IMR-90 (cell line): ENCODE measurements at regions not wholly inside any gene's neighbourhood (a gene's known extent, or its start where the extent isn't known, plus 50 kb on each side); places are given as distances from the start of the nearest gene placed in this dataset.

Source experiments
- ATAC-seq: fragments of 200-7000 bp; cut with Tn5 transposase; 2 replicates; pipeline ENCODE4 v1.9.1; 2020; ENCODE audit warnings: low read depth, mild to moderate bottlenecking, moderate library complexity
- BruUV-seq: library from RNA; stranded (reverse); fragments of 400-500 nt; replicated peaks from 2 replicates; lab custom pipeline; 2021; lab: Mats Ljungman, UMichigan
- CTCF ChIA-PET: fragments of 300-600 bp; formaldehyde crosslinking; extraction: SDS; loops from one replicate; lab custom pipeline; 2021; ENCODE audit warnings: antibody characterized with exemption; lab: Yijun Ruan, JAX
- POLR2A ChIA-PET: fragments of 300-600 bp; sonication (Branson Sonifier 250); formaldehyde crosslinking; loops from one replicate; lab custom pipeline; 2022; ENCODE audit warnings: antibody characterized with exemption; ENCODE audit not compliant: unreplicated experiment; lab: Charles Lee
- DNase-seq: peaks from one replicate; pipeline ENCODE4 v3.0.0; 2013
- H2AFZ ChIP-seq: replicated peaks from 2 replicates; pipeline ENCODE3; 2013; ENCODE audit warnings: low read length, mild to moderate bottlenecking; ENCODE audit not compliant: poor library complexity
- H2AK5ac ChIP-seq: 2 replicates; pipeline ENCODE4 v1.6.1; 2013; ENCODE audit warnings: low read depth, low read length, inconsistent platforms
- H2AK9ac ChIP-seq: replicated peaks from 2 replicates; pipeline ENCODE3; 2013; ENCODE audit warnings: mild to moderate bottlenecking, low read depth, low read length, moderate library complexity; ENCODE audit not compliant: poor library complexity
- H2BK120ac ChIP-seq: 2 replicates; pipeline ENCODE4 v1.6.1; 2013; ENCODE audit warnings: low read depth, low read length, inconsistent platforms
- H2BK15ac ChIP-seq: 3 replicates; pipeline ENCODE4 v1.6.1; 2013; ENCODE audit warnings: low read depth, low read length, inconsistent platforms
- H2BK20ac ChIP-seq: 2 replicates; pipeline ENCODE4 v1.6.1; 2013; ENCODE audit warnings: low read depth, mild to moderate bottlenecking, inconsistent platforms, low read length, moderate library complexity
- H2BK5ac ChIP-seq: 2 replicates; pipeline ENCODE4 v1.6.1; 2013; ENCODE audit warnings: mild to moderate bottlenecking, low read depth, low read length, inconsistent platforms; ENCODE audit not compliant: poor library complexity, severe bottlenecking
- H3K14ac ChIP-seq: replicated peaks from 2 replicates; pipeline ENCODE4 v1.6.1; 2013; ENCODE audit warnings: low read depth, low read length, inconsistent platforms
- H3K18ac ChIP-seq: 2 replicates; pipeline ENCODE4 v1.6.1; 2013; ENCODE audit warnings: low read depth, low read length, control low read depth
- H3K23ac ChIP-seq: 2 replicates; pipeline ENCODE4 v1.6.1; 2013; ENCODE audit warnings: low read depth, low read length, inconsistent platforms
- H3K27ac ChIP-seq: 2 replicates; pipeline ENCODE4 v1.5.1; 2013; ENCODE audit warnings: mild to moderate bottlenecking, control low read depth, low read length; ENCODE audit not compliant: insufficient read depth
- H3K27me3 ChIP-seq: 2 replicates; pipeline ENCODE4 v1.6.1; 2013; ENCODE audit warnings: low read length; ENCODE audit not compliant: control insufficient read depth, insufficient read depth
- H3K36me3 ChIP-seq: 2 replicates; pipeline ENCODE4 v1.6.1; 2013; ENCODE audit warnings: low read length, mixed read lengths; ENCODE audit not compliant: control insufficient read depth, insufficient read depth
- H3K4ac ChIP-seq: 2 replicates; pipeline ENCODE4 v1.6.1; 2013; ENCODE audit warnings: low read depth, low read length, inconsistent platforms
- H3K4me1 ChIP-seq: 2 replicates; pipeline ENCODE4 v1.6.1; 2013; ENCODE audit warnings: low read length, mixed read lengths; ENCODE audit not compliant: control insufficient read depth, insufficient read depth
- H3K4me2 ChIP-seq: 2 replicates; pipeline ENCODE4 v1.6.1; 2013; ENCODE audit warnings: low read depth, mild to moderate bottlenecking, control low read depth, low read length, moderate library complexity
- H3K4me3 ChIP-seq: 2 replicates; pipeline ENCODE4 v1.5.1; 2013; ENCODE audit warnings: low read depth, mild to moderate bottlenecking, control low read depth, low read length, moderate library complexity; ENCODE audit not compliant: insufficient read depth
- H3K56ac ChIP-seq: 2 replicates; pipeline ENCODE4 v1.6.1; 2013; ENCODE audit warnings: low read length, inconsistent platforms; ENCODE audit not compliant: insufficient read depth; ENCODE audit errors: extremely low read depth
- H3K79me1 ChIP-seq, 2 experiments: 2 replicates each; pipeline ENCODE4 v1.6.1; 2013; ENCODE audit warnings: low read length in 2 of 2, inconsistent platforms in 1 of 2, low read depth in 1 of 2
- H3K9ac ChIP-seq: 2 replicates; pipeline ENCODE4 v1.6.1; 2013; ENCODE audit warnings: low read depth, low read length, control low read depth
- H3K9me1 ChIP-seq: 2 replicates; pipeline ENCODE4 v1.6.1; 2013; ENCODE audit warnings: low read length, inconsistent platforms; ENCODE audit not compliant: insufficient read depth
- H3K9me3 ChIP-seq: 2 replicates; pipeline ENCODE4 v1.6.1; 2013; ENCODE audit warnings: low read length; ENCODE audit not compliant: control insufficient read depth, insufficient read depth
- H4K20me1 ChIP-seq: 2 replicates; pipeline ENCODE4 v1.6.1; 2013; ENCODE audit warnings: low read length, inconsistent platforms; ENCODE audit not compliant: insufficient read depth
- H4K5ac ChIP-seq: 2 replicates; pipeline ENCODE4 v1.6.1; 2013; ENCODE audit warnings: mild to moderate bottlenecking, low read depth, low read length, control low read depth
- H4K8ac ChIP-seq, 2 experiments: 2 replicates each; pipeline ENCODE4 v1.6.1; 2013; ENCODE audit warnings: low read depth in 2 of 2, low read length in 2 of 2, control low read depth in 1 of 2, inconsistent platforms in 1 of 2
- H4K91ac ChIP-seq: 2 replicates; pipeline ENCODE4 v1.6.1; 2013; ENCODE audit warnings: low read depth, low read length, inconsistent platforms; ENCODE audit not compliant: insufficient read depth
- BHLHE40 ChIP-seq: fragments of 150-350 bp; IDR thresholded peaks from 2 replicates; pipeline ENCODE4 v1.6.1; 2016; ENCODE audit warnings: mild to moderate bottlenecking, low read depth, low read length
- CTCF ChIP-seq: conservative IDR thresholded peaks from 2 replicates; pipeline ENCODE4 v1.5.1; 2012; ENCODE audit warnings: mild to moderate bottlenecking, low read depth, low read length, improper control_type of control experiment
- FOS ChIP-seq: fragments of 150-350 bp; IDR thresholded peaks from 2 replicates; pipeline ENCODE4 v1.6.1; 2016; ENCODE audit warnings: low read depth, low read length
- MAFK ChIP-seq: IDR thresholded peaks from 2 replicates; pipeline ENCODE4 v1.6.1; 2012; ENCODE audit warnings: low read depth, low read length, improper control_type of control experiment
- MAZ ChIP-seq: IDR thresholded peaks from 2 replicates; pipeline ENCODE4 v1.6.1; 2012; ENCODE audit warnings: low read depth, mild to moderate bottlenecking, low read length, improper control_type of control experiment, moderate library complexity, borderline replicate concordance
- MXI1 ChIP-seq: IDR thresholded peaks from 2 replicates; pipeline ENCODE4 v1.6.1; 2012; ENCODE audit warnings: low read depth, mild to moderate bottlenecking, low read length, moderate library complexity, borderline replicate concordance
- POLR2A ChIP-seq: IDR thresholded peaks from 2 replicates; pipeline ENCODE4 v1.6.1; 2012; ENCODE audit warnings: mild to moderate bottlenecking, low read depth, low read length
- RAD21 ChIP-seq: IDR thresholded peaks from 2 replicates; pipeline ENCODE4 v1.6.1; 2012; ENCODE audit warnings: low read length, improper control_type of control experiment
- RCOR1 ChIP-seq: IDR thresholded peaks from 2 replicates; pipeline ENCODE4 v1.6.1; 2012; ENCODE audit warnings: mild to moderate bottlenecking, low read length, improper control_type of control experiment; ENCODE audit not compliant: insufficient replicate concordance
- RFX5 ChIP-seq: IDR thresholded peaks from 2 replicates; pipeline ENCODE4 v1.8.0; 2012; ENCODE audit warnings: low read depth, mild to moderate bottlenecking, low read length, moderate library complexity
- USF2 ChIP-seq: fragments of 150-350 bp; IDR thresholded peaks from 2 replicates; pipeline ENCODE4 v1.6.1; 2017; ENCODE audit warnings: mild to moderate bottlenecking, antibody characterized with exemption, low read length, low read depth
- WGBS, 2 experiments: methylation state at CpG; one replicate each; pipeline versions ENCODE4 v1.1.5 to v1.1.7; 2013; ENCODE audit warnings: missing lambda C conversion rate in 2 of 2; ENCODE audit not compliant: insufficient read length in 1 of 2; ENCODE audit errors: extremely low coverage in 2 of 2; 5-methylcytosine and 5-hydroxymethylcytosine counted together
- dilution Hi-C: fragments of 300-500 bp; cut with HindIII; formaldehyde crosslinking; loops from one replicate; pipeline ENCODE4 v1.14.3; 2018; ENCODE audit warnings: low sequenced_read_pairs; ENCODE audit not compliant: unreplicated experiment
- in situ Hi-C: fragments of 300-500 bp; cut with MboI; formaldehyde crosslinking; loops from 3 replicates; pipeline ENCODE4 v1.14.3; 2019; ENCODE audit warnings: low sequenced_read_pairs, inconsistent platforms, mixed read lengths
- intact Hi-C: fragments of 100-400 bp; cut with micrococcal nuclease; formaldehyde crosslinking; loops from 2 replicates; pipeline ENCODE4 v1.10.0; 2022

GRCh38 chr11:134921938-134922337, 509.9 kb upstream of the B3GAT1 start:
- TF ChIP-seq MAZ (no peak), BHLHE40 (no peak), MXI1 (no peak), USF2 (no peak), RAD21 (no peak), RFX5 (no peak), POLR2A (no peak), FOS (no peak), RCOR1 (no peak), CTCF (no peak), MAFK (no peak)
- Histone ChIP-seq H2AFZ (no peak overlapping the region), H3K9me1 (no peaks in the 10 kb centered on the region), H3K27me3 (no peaks in the 10 kb centered on the region), H2BK5ac (no peak overlapping the region), H3K4me3 (no peak overlapping the region), H3K36me3 (no peaks in the 10 kb centered on the region), H2AK9ac (no peak overlapping the region), H3K18ac (no peak overlapping the region), H3K4ac (no peak overlapping the region), H3K9ac (no peak overlapping the region), H3K14ac (no peak overlapping the region), H3K4me2 (no peak overlapping the region), H3K9me3 (peaks cover 2% of the 10 kb centered on the region; the same call in 1 of the 2 replicates), H3K79me1 (no peaks in the 10 kb centered on the region), H3K4me1 (no peaks in the 10 kb centered on the region), H3K56ac (no peak overlapping the region), H2BK120ac (no peak overlapping the region), H4K8ac (no peak overlapping the region), H4K5ac (no peak overlapping the region), H4K20me1 (no peaks in the 10 kb centered on the region), H3K23ac (no peak overlapping the region), H2BK20ac (no peak overlapping the region), H4K91ac (no peak overlapping the region), H2AK5ac (no peak overlapping the region), H2BK15ac (no peak overlapping the region), H3K27ac (no peak overlapping the region)
- DNase-seq (no peak), ATAC-seq (no peak)
- WGBS, 2 experiments, result no CpG with 5 or more reads among the region's 3 CpGs
- in situ Hi-C loops, result no loop called here
- POLR2A ChIA-PET, result no interaction called here
- intact Hi-C loops, result no loop called here
- BruUV-seq, result no TSS peak
- CTCF ChIA-PET, result no interaction called here
- dilution Hi-C loops, result no loop called here
